Effector memory CD8-positive, alpha-beta T cell (primary cell): ENCODE measurements at regions not wholly inside any gene's neighbourhood (a gene's known extent, or its start where the extent isn't known, plus 50 kb on each side); places are given as distances from the start of the nearest gene placed in this dataset.

Source experiments
- ATAC-seq: fragments of 150-1000 bp; cut with Tn5 transposase; replicated peaks from 2 replicates; pipeline ENCODE4 v1.10.0; 2021; ENCODE audit warnings: mild to moderate bottlenecking, moderate library complexity
- DNase-seq, 3 experiments: peaks; one replicate each; pipeline ENCODE4 v3.0.0; 2021
- H3K27ac Mint-ChIP-seq, 2 donors: one replicate each; pipeline ENCODE4 v1.8.0; 2022; ENCODE audit warnings: mild to moderate bottlenecking in 2 of 2, mixed read lengths in 2 of 2, moderate library complexity in 2 of 2
- H3K27me3 Mint-ChIP-seq, 2 donors: one replicate each; pipeline ENCODE4 v1.8.0; 2022; ENCODE audit warnings: mixed read lengths in 2 of 2
- H3K36me3 Mint-ChIP-seq: one replicate; pipeline ENCODE4 v1.8.0; 2022; ENCODE audit warnings: mild to moderate bottlenecking, moderate library complexity, mixed read lengths; ENCODE audit not compliant: insufficient read depth
- H3K4me1 Mint-ChIP-seq, 2 donors: one replicate each; pipeline ENCODE4 v1.8.0; 2022; ENCODE audit warnings: low read depth in 2 of 2, mixed read lengths in 2 of 2
- H3K4me3 Mint-ChIP-seq, 2 donors: one replicate each; pipeline ENCODE4 v1.8.0; 2022; ENCODE audit warnings: mild to moderate bottlenecking in 2 of 2, mixed read lengths in 2 of 2, moderate library complexity in 2 of 2
- H3K9me3 Mint-ChIP-seq, 2 donors: one replicate each; pipeline ENCODE4 v1.8.0; 2022; ENCODE audit warnings: mixed read lengths in 2 of 2

GRCh38 chr12:92339198-92339821 is 193.7 kb upstream of the BTG1 start:
- Mint-ChIP-seq H3K27me3 (no peaks in the 10 kb centered on the region), H3K4me3 (no peak overlapping the region), H3K27ac (no peak overlapping the region), H3K4me1 (peaks cover 0 to 3% of the 10 kb centered on the region in 2 donors), H3K36me3 (no peaks in the 10 kb centered on the region), H3K9me3 (peaks cover 0 to 2% of the 10 kb centered on the region in 2 donors)
- ATAC-seq (no peak), DNase-seq (no peak)

GRCh38 chr12:92338671-92339070 is 193.0 kb upstream of the BTG1 start:
- Mint-ChIP-seq H3K4me1 (peaks cover under 1 to 8% of the 10 kb centered on the region in 2 donors), H3K9me3 (peaks cover 0 to 2% of the 10 kb centered on the region in 2 donors), H3K4me3 (no peak overlapping the region), H3K27ac (no peak overlapping the region), H3K36me3 (no peaks in the 10 kb centered on the region), H3K27me3 (no peaks in the 10 kb centered on the region)
- ATAC-seq, result no peak
- DNase-seq, result no peak

- Mint-ChIP-seq H3K36me3 (no peaks in the 10 kb centered on the region), H3K4me3 (no peak overlapping the region), H3K27ac (no peak overlapping the region), H3K27me3 (no peaks in the 10 kb centered on the region), H3K9me3 (peaks cover 0 to 2% of the 10 kb centered on the region in 2 donors), H3K4me1 (peaks cover 4 to 12% of the 10 kb centered on the region in 2 donors)
- DNase-seq (no peak), ATAC-seq (no peak)
Observed at GRCh38 chr12:92338102-92338501, 192.5 kb upstream of the BTG1 start.

GRCh38 chr12:92337128-92337527 is 191.5 kb upstream of the BTG1 start:
- Mint-ChIP-seq H3K27me3 (no peaks in the 10 kb centered on the region), H3K36me3 (no peaks in the 10 kb centered on the region), H3K4me3 (no peak overlapping the region), H3K9me3 (peaks cover 0 to 2% of the 10 kb centered on the region in 2 donors), H3K27ac (no peak overlapping the region), H3K4me1 (peaks cover 12 to 20% of the 10 kb centered on the region in 2 donors)
- ATAC-seq, result no peak
- no peak for DNase-seq

GRCh38 chr12:92336641-92337040 is 191.0 kb upstream of the BTG1 start:
- DNase-seq (no peak), ATAC-seq (no peak)
- Mint-ChIP-seq H3K4me1 (peaks cover 13 to 20% of the 10 kb centered on the region in 2 donors), H3K36me3 (no peaks in the 10 kb centered on the region), H3K4me3 (no peak overlapping the region), H3K27me3 (no peaks in the 10 kb centered on the region), H3K9me3 (peaks cover 0 to 2% of the 10 kb centered on the region in 2 donors), H3K27ac (no peak overlapping the region)

- peaks cover 13 to 20% of the 10 kb centered on the region in 2 donors for H3K4me1 Mint-ChIP-seq
- ATAC-seq, result no peak
- H3K27ac Mint-ChIP-seq, result no peak overlapping the region
Observed at GRCh38 chr12:92335831-92336230, 190.2 kb upstream of the BTG1 start.

GRCh38 chr12:92334552-92334951 is 188.9 kb upstream of the BTG1 start:
- Mint-ChIP-seq H3K36me3 (no peaks in the 10 kb centered on the region), H3K27me3 (no peaks in the 10 kb centered on the region), H3K4me1 (peaks cover 13 to 20% of the 10 kb centered on the region in 2 donors), H3K9me3 (peaks cover 0 to 2% of the 10 kb centered on the region in 2 donors), H3K4me3 (no peak overlapping the region), H3K27ac (no peak overlapping the region)
- ATAC-seq (no peak), DNase-seq (no peak)

More at GRCh38 chr12:92335831-92336230, 190.2 kb upstream of the BTG1 start:
- no peaks in the 10 kb centered on the region for H3K36me3 Mint-ChIP-seq
- no peaks in the 10 kb centered on the region for H3K27me3 Mint-ChIP-seq
- DNase-seq, result no peak
- peaks cover 0 to 2% of the 10 kb centered on the region in 2 donors for H3K9me3 Mint-ChIP-seq
- no peak overlapping the region for H3K4me3 Mint-ChIP-seq

- no peaks in the 10 kb centered on the region for H3K9me3 Mint-ChIP-seq
- H3K36me3 Mint-ChIP-seq, result no peaks in the 10 kb centered on the region
- peaks cover 13 to 16% of the 10 kb centered on the region in 2 donors for H3K4me1 Mint-ChIP-seq
- DNase-seq (no peak), ATAC-seq (peak; percentile 39)
- H3K4me3 Mint-ChIP-seq, result no peak overlapping the region
- peak overlapping the region; percentile 14 to 45 for H3K27ac Mint-ChIP-seq
- H3K27me3 Mint-ChIP-seq, result no peaks in the 10 kb centered on the region
Observed at GRCh38 chr12:92332552-92332951, 186.9 kb upstream of the BTG1 start.

- Mint-ChIP-seq H3K9me3 (no peaks in the 10 kb centered on the region), H3K27me3 (no peaks in the 10 kb centered on the region), H3K4me1 (peaks cover 13 to 21% of the 10 kb centered on the region in 2 donors), H3K27ac (no peak overlapping the region), H3K36me3 (no peaks in the 10 kb centered on the region), H3K4me3 (no peak overlapping the region)
- DNase-seq (no peak), ATAC-seq (no peak)
Observed at GRCh38 chr12:92331383-92331782, 185.7 kb upstream of the BTG1 start.

- ATAC-seq (no peak), DNase-seq (no peak)
- Mint-ChIP-seq H3K27ac (peak overlapping the region in 1 of 2 donors; percentile 16), H3K36me3 (no peaks in the 10 kb centered on the region), H3K27me3 (no peaks in the 10 kb centered on the region), H3K4me1 (peaks cover 13 to 21% of the 10 kb centered on the region in 2 donors), H3K4me3 (no peak overlapping the region), H3K9me3 (no peaks in the 10 kb centered on the region)
Observed at GRCh38 chr12:92330654-92331053, 185.0 kb upstream of the BTG1 start.

- ATAC-seq (no peak), DNase-seq (no peak)
- no peaks in the 10 kb centered on the region for H3K36me3 Mint-ChIP-seq
- H3K27me3 Mint-ChIP-seq, result no peaks in the 10 kb centered on the region
- H3K4me1 Mint-ChIP-seq, result peaks cover 12 to 14% of the 10 kb centered on the region in 2 donors
- no peak overlapping the region for H3K4me3 Mint-ChIP-seq
- no peak overlapping the region for H3K27ac Mint-ChIP-seq
- H3K9me3 Mint-ChIP-seq, result no peaks in the 10 kb centered on the region
Observed at GRCh38 chr12:92326877-92327276, 181.2 kb upstream of the BTG1 start.

GRCh38 chr12:92324849-92325500 is 179.3 kb upstream of the BTG1 start:
- Mint-ChIP-seq H3K36me3 (no peaks in the 10 kb centered on the region), H3K9me3 (peaks cover 0 to 4% of the 10 kb centered on the region in 2 donors), H3K4me3 (no peak overlapping the region), H3K27me3 (no peaks in the 10 kb centered on the region), H3K27ac (peak overlapping the region in 1 of 2 donors; percentile 61), H3K4me1 (peaks cover 12 to 14% of the 10 kb centered on the region in 2 donors)
- no peak for DNase-seq
- no peak for ATAC-seq

GRCh38 chr12:92312463-92312964 is 166.9 kb upstream of the BTG1 start:
- ATAC-seq, result no peak
- Mint-ChIP-seq H3K36me3 (no peaks in the 10 kb centered on the region), H3K9me3 (no peaks in the 10 kb centered on the region), H3K4me3 (no peak overlapping the region), H3K27ac (no peak overlapping the region), H3K4me1 (no peaks in the 10 kb centered on the region), H3K27me3 (peaks cover 0 to 5% of the 10 kb centered on the region in 2 donors)
- no peak for DNase-seq
